ENCODE measurements at regions not wholly inside any gene's neighbourhood (a gene's known extent, or its start where the extent isn't known, plus 50 kb on each side); places are given as distances from the start of the nearest gene placed in this dataset.
"Not testable (repeated sequence)": the region's sequence is repeated elsewhere in the genome, so short reads cannot be mapped to it uniquely, and the experiment has no call there.

GRCh38 chr15:24324096-24324495 lies 351.5 kb upstream of the NPAP1 start:
- DNase-seq: not testable (repeated sequence)

- not testable (repeated sequence) for DNase-seq
Measured at GRCh38 chr15:24326513-24326912, 349.1 kb upstream of the NPAP1 start.

- not testable (repeated sequence) for DNase-seq
Measured at GRCh38 chr15:24331964-24332363, 343.6 kb upstream of the NPAP1 start.

GRCh38 chr15:24341876-24342275 lies 333.7 kb upstream of the NPAP1 start:
- DNase-seq: not testable (repeated sequence)

GRCh38 chr15:24352777-24353176 lies 322.8 kb upstream of the NPAP1 start:
- DNase-seq: not testable (repeated sequence)

- not testable (repeated sequence) for DNase-seq
Measured at GRCh38 chr15:24381103-24381502, 294.5 kb upstream of the NPAP1 start.

GRCh38 chr15:24385258-24385657 lies 290.3 kb upstream of the NPAP1 start:
- not testable (repeated sequence) for DNase-seq

- DNase-seq: no peak
Measured at GRCh38 chr15:24394303-24394702, 281.3 kb upstream of the NPAP1 start.

GRCh38 chr15:24412649-24413048 lies 262.9 kb upstream of the NPAP1 start:
- not testable (repeated sequence) for DNase-seq

GRCh38 chr15:24426286-24427054 lies 249.1 kb upstream of the NPAP1 start:
- not testable (repeated sequence) for DNase-seq

- not testable (repeated sequence) for DNase-seq
Measured at GRCh38 chr15:24427055-24427400, 248.5 kb upstream of the NPAP1 start.

GRCh38 chr15:24435075-24435820 lies 240.3 kb upstream of the NPAP1 start:
- not testable (repeated sequence) for DNase-seq

- not testable (repeated sequence) for DNase-seq
Measured at GRCh38 chr15:24437270-24437669, 238.3 kb upstream of the NPAP1 start.

GRCh38 chr15:24437735-24438134 lies 237.8 kb upstream of the NPAP1 start:
- DNase-seq: not testable (repeated sequence)

GRCh38 chr15:24477107-24478025 lies 198.2 kb upstream of the NPAP1 start:
- DNase-seq: not testable (repeated sequence)

GRCh38 chr15:24485885-24486567 lies 189.5 kb upstream of the NPAP1 start:
- not testable (repeated sequence) for DNase-seq

GRCh38 chr15:24488164-24488907 lies 187.2 kb upstream of the NPAP1 start:
- not testable (repeated sequence) for DNase-seq

- DNase-seq: not testable (repeated sequence)
Measured at GRCh38 chr15:24505216-24505615, 170.4 kb upstream of the NPAP1 start.

GRCh38 chr15:24509714-24510113 lies 165.9 kb upstream of the NPAP1 start:
- not testable (repeated sequence) for DNase-seq

- DNase-seq: not testable (repeated sequence)
Measured at GRCh38 chr15:24511598-24511997, 164.0 kb upstream of the NPAP1 start.

GRCh38 chr15:24518772-24519171 lies 156.8 kb upstream of the NPAP1 start:
- not testable (repeated sequence) for DNase-seq

- not testable (repeated sequence) for DNase-seq
Measured at GRCh38 chr15:24531235-24531634, 144.3 kb upstream of the NPAP1 start.

Measured in stimulated activated CD4-positive, alpha-beta T cell treated with anti-CD3 and anti-CD28 coated beads, Interleukin-15, amount 100 ng/mL, for 24 hours (primary cell).